Breast epithelium (tissue), 3 donors: ENCODE measurements at regions not wholly inside any gene's neighbourhood (a gene's known extent, or its start where the extent isn't known, plus 50 kb on each side); places are given as distances from the start of the nearest gene placed in this dataset.

Source experiments
- POLR2AphosphoS5 ChIP-seq, 3 donors: sonication (generic); formaldehyde crosslinking; IDR thresholded peaks; one replicate each; pipeline ENCODE4 v1.6.1; 2017; ENCODE audit warnings: antibody characterized with exemption in 3 of 3
- TF ChIP-seq, protein P1 (sequence below), 3 donors: fragments of 450-650 bp; IDR thresholded peaks; one replicate each; pipeline ENCODE4 v1.5.1; 2016 to 2017; ENCODE audit warnings: antibody characterized with exemption in 3 of 3, mild to moderate bottlenecking in 3 of 3, moderate library complexity in 3 of 3

DNA sequence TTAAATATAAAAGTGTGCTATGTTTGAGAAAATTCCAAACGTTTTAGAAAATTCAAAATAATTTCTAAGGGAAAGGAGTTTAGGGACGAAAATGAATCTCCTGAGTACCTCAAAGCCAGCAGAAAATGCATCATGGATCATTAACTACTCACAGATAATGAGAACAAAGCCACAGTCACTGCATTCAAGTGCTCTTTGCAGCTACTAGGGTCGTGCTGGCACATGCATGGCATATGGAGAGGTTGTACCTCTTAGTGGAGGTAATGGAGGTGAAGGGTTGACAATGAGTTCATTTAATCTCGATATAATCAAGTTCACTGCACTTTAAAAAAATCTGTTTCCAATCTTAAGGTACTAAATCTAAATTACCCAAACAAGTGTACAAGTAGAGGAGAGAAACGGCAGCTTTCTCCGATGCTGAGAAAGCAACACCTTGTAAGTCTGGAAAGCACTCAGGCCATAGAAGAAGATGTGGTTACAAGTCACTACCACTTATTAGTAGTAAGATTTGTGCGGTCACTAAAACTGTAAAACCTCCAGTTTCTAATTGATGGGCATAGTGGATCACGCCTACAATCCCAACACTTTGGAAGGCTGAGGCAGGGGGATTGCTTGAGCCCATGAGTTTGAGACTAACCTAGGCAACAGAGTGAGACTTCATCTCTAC, 261.1 kb upstream of the ANO3 start:
- no peak for TF ChIP-seq POLR2AphosphoS5 (IDR thresholded peaks at IDR 0.05)
- TF ChIP-seq, protein P1, sequence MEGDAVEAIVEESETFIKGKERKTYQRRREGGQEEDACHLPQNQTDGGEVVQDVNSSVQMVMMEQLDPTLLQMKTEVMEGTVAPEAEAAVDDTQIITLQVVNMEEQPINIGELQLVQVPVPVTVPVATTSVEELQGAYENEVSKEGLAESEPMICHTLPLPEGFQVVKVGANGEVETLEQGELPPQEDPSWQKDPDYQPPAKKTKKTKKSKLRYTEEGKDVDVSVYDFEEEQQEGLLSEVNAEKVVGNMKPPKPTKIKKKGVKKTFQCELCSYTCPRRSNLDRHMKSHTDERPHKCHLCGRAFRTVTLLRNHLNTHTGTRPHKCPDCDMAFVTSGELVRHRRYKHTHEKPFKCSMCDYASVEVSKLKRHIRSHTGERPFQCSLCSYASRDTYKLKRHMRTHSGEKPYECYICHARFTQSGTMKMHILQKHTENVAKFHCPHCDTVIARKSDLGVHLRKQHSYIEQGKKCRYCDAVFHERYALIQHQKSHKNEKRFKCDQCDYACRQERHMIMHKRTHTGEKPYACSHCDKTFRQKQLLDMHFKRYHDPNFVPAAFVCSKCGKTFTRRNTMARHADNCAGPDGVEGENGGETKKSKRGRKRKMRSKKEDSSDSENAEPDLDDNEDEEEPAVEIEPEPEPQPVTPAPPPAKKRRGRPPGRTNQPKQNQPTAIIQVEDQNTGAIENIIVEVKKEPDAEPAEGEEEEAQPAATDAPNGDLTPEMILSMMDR (IDR thresholded peaks at IDR 0.05): no peak
